ENCODE measurements at regions not wholly inside any gene's neighbourhood (a gene's known extent, or its start where the extent isn't known, plus 50 kb on each side); places are given as distances from the start of the nearest gene placed in this dataset.

GRCh38 chr12:107978641-107979040, 150.4 kb upstream of the WSCD2 start:
- TF ChIP-seq CTCF (IDR thresholded peaks at IDR 0.05; ENCODE audit: low read depth, low read length): no peak

GRCh38 chr12:107983756-107984472, 145.2 kb upstream of the WSCD2 start:
- H3K4me3 ChIP-seq (ENCODE audit: low read depth, low read length): no peak overlapping the region
- H3K27ac ChIP-seq (ENCODE audit: low read depth, low read length): no peak overlapping the region
- no peak for TF ChIP-seq CTCF (IDR thresholded peaks at IDR 0.05; ENCODE audit: low read depth, low read length)
- no peaks in the 10 kb centered on the region for H3K27me3 ChIP-seq (ENCODE audit: control insufficient read depth, insufficient read depth, low read length)
- H3K9me3 ChIP-seq (ENCODE audit: control insufficient read depth, insufficient read depth, low read length): no peaks in the 10 kb centered on the region
- ChIA-PET POLR2A (no interaction called here), CTCF (no interaction called here)
- no peak for DNase-seq (ENCODE audit: low read depth, low spot score)

More at GRCh38 chr12:107978641-107979040, 150.4 kb upstream of the WSCD2 start:
- H3K27ac ChIP-seq (ENCODE audit: low read depth, low read length): no peak overlapping the region
- ChIA-PET CTCF (no interaction called here), POLR2A (no interaction called here)
- no peaks in the 10 kb centered on the region for H3K9me3 ChIP-seq (ENCODE audit: control insufficient read depth, insufficient read depth, low read length)
- H3K4me3 ChIP-seq (ENCODE audit: low read depth, low read length): no peak overlapping the region
- H3K27me3 ChIP-seq (ENCODE audit: control insufficient read depth, insufficient read depth, low read length): no peaks in the 10 kb centered on the region
- DNase-seq (ENCODE audit: low read depth, low spot score): no peak

GRCh38 chr12:107984973-107985372, 144.1 kb upstream of the WSCD2 start:
- no peak overlapping the region for H3K4me3 ChIP-seq (ENCODE audit: low read depth, low read length)
- ChIA-PET CTCF (no interaction called here), POLR2A (no interaction called here)
- TF ChIP-seq CTCF (IDR thresholded peaks at IDR 0.05; ENCODE audit: low read depth, low read length): no peak
- H3K27me3 ChIP-seq (ENCODE audit: control insufficient read depth, insufficient read depth, low read length): no peaks in the 10 kb centered on the region
- H3K27ac ChIP-seq (ENCODE audit: low read depth, low read length): no peak overlapping the region
- H3K9me3 ChIP-seq (ENCODE audit: control insufficient read depth, insufficient read depth, low read length): no peaks in the 10 kb centered on the region
- DNase-seq (ENCODE audit: low read depth, low spot score): no peak

GRCh38 chr12:107986183-107986582, 142.9 kb upstream of the WSCD2 start:
- Histone ChIP-seq H3K27ac (ENCODE audit: low read depth, low read length) (no peak overlapping the region), H3K27me3 (ENCODE audit: control insufficient read depth, insufficient read depth, low read length) (no peaks in the 10 kb centered on the region), H3K4me3 (ENCODE audit: low read depth, low read length) (no peak overlapping the region), H3K9me3 (ENCODE audit: control insufficient read depth, insufficient read depth, low read length) (no peaks in the 10 kb centered on the region)
- no peak for TF ChIP-seq CTCF (IDR thresholded peaks at IDR 0.05; ENCODE audit: low read depth, low read length)
- DNase-seq (ENCODE audit: low read depth, low spot score): no peak
- POLR2A ChIA-PET: no interaction called here
- CTCF ChIA-PET: interaction anchor here (0.6 kb wide), 1 partner anchor 310 kb away, joined by 4 read pairs; no protein-coding TSS in a partner anchor

- ChIA-PET CTCF (interaction anchor here (0.9 kb wide), 2 partner anchors 8 to 522 kb away, joined by 3 read pairs; no protein-coding TSS in a partner anchor), POLR2A (no interaction called here)
- no peaks in the 10 kb centered on the region for H3K27me3 ChIP-seq (ENCODE audit: control insufficient read depth, insufficient read depth, low read length)
- no peak overlapping the region for H3K27ac ChIP-seq (ENCODE audit: low read depth, low read length)
- no peak for DNase-seq (ENCODE audit: low read depth, low spot score)
- TF ChIP-seq CTCF (IDR thresholded peaks at IDR 0.05; ENCODE audit: low read depth, low read length): peak; percentile 25; the same call in 1 of the 2 replicates
- no peak overlapping the region for H3K4me3 ChIP-seq (ENCODE audit: low read depth, low read length)
- H3K9me3 ChIP-seq (ENCODE audit: control insufficient read depth, insufficient read depth, low read length): no peaks in the 10 kb centered on the region
Observed at GRCh38 chr12:107990325-107990724, 138.8 kb upstream of the WSCD2 start.

Measured in AG04450 (cell line).